Mesendoderm (in vitro differentiated cells): ENCODE measurements at regions not wholly inside any gene's neighbourhood (a gene's known extent, or its start where the extent isn't known, plus 50 kb on each side); places are given as distances from the start of the nearest gene placed in this dataset.
A peak's percentile ranks its signal among the peaks of the same experiment; 100 is the strongest.

Experiments
- DNase-seq: peaks from one replicate; pipeline ENCODE4 v3.0.0; 2013
- H2AK5ac ChIP-seq: 2 replicates; pipeline ENCODE4 v1.6.1; 2013; ENCODE audit warnings: low read length, inconsistent platforms
- H2BK120ac ChIP-seq: 2 replicates; pipeline ENCODE4 v1.6.1; 2013; ENCODE audit warnings: low read depth, mild to moderate bottlenecking, low read length, moderate library complexity, mixed read lengths
- H2BK15ac ChIP-seq: replicated peaks from 2 replicates; pipeline ENCODE4 v1.6.1; 2013; ENCODE audit warnings: low read depth, mild to moderate bottlenecking, moderate library complexity
- H2BK5ac ChIP-seq: 2 replicates; pipeline ENCODE4 v1.6.1; 2013; ENCODE audit warnings: low read length, inconsistent platforms
- H3K18ac ChIP-seq: 2 replicates; pipeline ENCODE4 v1.6.1; 2013; ENCODE audit warnings: mild to moderate bottlenecking, low read length, mixed read lengths
- H3K23ac ChIP-seq: one replicate; pipeline ENCODE4 v1.6.1; 2013; ENCODE audit warnings: low read length
- H3K27ac ChIP-seq: 2 replicates; pipeline ENCODE4 v1.5.1; 2013; ENCODE audit warnings: low read depth, mild to moderate bottlenecking, inconsistent platforms, low read length, moderate library complexity
- H3K27me3 ChIP-seq: 2 replicates; pipeline ENCODE4 v1.6.1; 2013; ENCODE audit warnings: low read length, control low read depth, mild to moderate bottlenecking, inconsistent platforms; ENCODE audit not compliant: insufficient read depth, poor library complexity
- H3K36me3 ChIP-seq: 2 replicates; pipeline ENCODE4 v1.6.1; 2013; ENCODE audit warnings: low read length, inconsistent platforms; ENCODE audit not compliant: control insufficient read depth, insufficient read depth
- H3K4ac ChIP-seq: one replicate; pipeline ENCODE4 v1.6.1; 2013; ENCODE audit warnings: low read depth, mild to moderate bottlenecking, low read length, moderate library complexity
- H3K4me1 ChIP-seq: 2 replicates; pipeline ENCODE4 v1.6.1; 2013; ENCODE audit warnings: low read depth, low read length, inconsistent platforms; ENCODE audit not compliant: control insufficient read depth
- H3K4me2 ChIP-seq: 2 replicates; pipeline ENCODE4 v1.6.1; 2013; ENCODE audit warnings: low read length
- H3K4me3 ChIP-seq: 2 replicates; pipeline ENCODE4 v1.5.1; 2013; ENCODE audit warnings: mild to moderate bottlenecking, low read length
- H3K56ac ChIP-seq: one replicate; pipeline ENCODE4 v1.6.1; 2013; ENCODE audit warnings: low read length
- H3K79me1 ChIP-seq: 2 replicates; pipeline ENCODE4 v1.6.1; 2013; ENCODE audit warnings: low read length, inconsistent platforms
- H3K79me2 ChIP-seq: 2 replicates; pipeline ENCODE4 v1.6.1; 2013; ENCODE audit warnings: mild to moderate bottlenecking, low read length; ENCODE audit not compliant: control insufficient read depth, insufficient read depth
- H3K9ac ChIP-seq: 2 replicates; pipeline ENCODE4 v1.6.1; 2013; ENCODE audit warnings: low read length, inconsistent platforms
- H4K5ac ChIP-seq: one replicate; pipeline ENCODE4 v1.6.1; 2013; ENCODE audit warnings: low read length
- H4K8ac ChIP-seq: one replicate; pipeline ENCODE4 v1.6.1; 2013; ENCODE audit warnings: low read depth, mild to moderate bottlenecking, control low read depth, low read length, moderate library complexity
- WGBS: extraction: QIAGEN DNeasy Blood & Tissue Kit; methylation state at CpG from one replicate; pipeline ENCODE4 v1.1.7; 2013; ENCODE audit warnings: low lambda C conversion rate, missing lambda C conversion rate; ENCODE audit not compliant: insufficient coverage; ENCODE audit errors: extremely low coverage; 5-methylcytosine and 5-hydroxymethylcytosine counted together

- H2AK5ac ChIP-seq = no peak overlapping the region
- no peak overlapping the region for H3K4me3 ChIP-seq
- no CpG with 5 or more reads among the region's 2 CpGs for WGBS
- H3K56ac ChIP-seq = no peak overlapping the region
- H3K79me1 ChIP-seq = no peaks in the 10 kb centered on the region
- no peak overlapping the region for H2BK15ac ChIP-seq
- no peak overlapping the region for H3K23ac ChIP-seq
- no peak for DNase-seq
- H2BK120ac ChIP-seq = no peak overlapping the region
- H3K9ac ChIP-seq = no peak overlapping the region
- no peak overlapping the region for H3K4ac ChIP-seq
- H3K27ac ChIP-seq = no peak overlapping the region
- no peak overlapping the region for H4K5ac ChIP-seq
- no peak overlapping the region for H3K18ac ChIP-seq
- no peak overlapping the region for H4K8ac ChIP-seq
- H3K27me3 ChIP-seq = no peaks in the 10 kb centered on the region
- no peaks in the 10 kb centered on the region for H3K79me2 ChIP-seq
- H3K36me3 ChIP-seq = no peaks in the 10 kb centered on the region
- H2BK5ac ChIP-seq = no peak overlapping the region
- no peaks in the 10 kb centered on the region for H3K4me1 ChIP-seq
- H3K4me2 ChIP-seq = no peak overlapping the region
Measured at GRCh38 chr20:56060486-56060885, 55.2 kb upstream of the CBLN4 start.

GRCh38 chr20:56069016-56069415, 63.7 kb upstream of the CBLN4 start:
- no peak overlapping the region for H4K5ac ChIP-seq
- H4K8ac ChIP-seq = no peak overlapping the region
- no peaks in the 10 kb centered on the region for H3K79me1 ChIP-seq
- no peak overlapping the region for H2AK5ac ChIP-seq
- no peak overlapping the region for H2BK120ac ChIP-seq
- no peak overlapping the region for H3K18ac ChIP-seq
- H3K4me2 ChIP-seq = no peak overlapping the region
- no peaks in the 10 kb centered on the region for H3K79me2 ChIP-seq
- no peak overlapping the region for H3K4ac ChIP-seq
- no peak for DNase-seq
- H3K27ac ChIP-seq = no peak overlapping the region
- no peaks in the 10 kb centered on the region for H3K4me1 ChIP-seq
- no peak overlapping the region for H2BK5ac ChIP-seq
- H2BK15ac ChIP-seq = no peak overlapping the region
- H3K4me3 ChIP-seq = no peak overlapping the region
- H3K36me3 ChIP-seq = no peaks in the 10 kb centered on the region
- H3K27me3 ChIP-seq = no peaks in the 10 kb centered on the region
- no peak overlapping the region for H3K56ac ChIP-seq
- no CpG with 5 or more reads among the region's 1 CpG for WGBS
- H3K23ac ChIP-seq = no peak overlapping the region
- no peak overlapping the region for H3K9ac ChIP-seq

GRCh38 chr20:56072165-56072564, 66.8 kb upstream of the CBLN4 start:
- no peak overlapping the region for H3K4me2 ChIP-seq
- H2BK15ac ChIP-seq = no peak overlapping the region
- no peak overlapping the region for H2AK5ac ChIP-seq
- H2BK5ac ChIP-seq = no peak overlapping the region
- H3K4me3 ChIP-seq = no peak overlapping the region
- H3K4ac ChIP-seq = no peak overlapping the region
- no peaks in the 10 kb centered on the region for H3K79me2 ChIP-seq
- no peak overlapping the region for H3K27ac ChIP-seq
- DNase-seq = no peak
- no peak overlapping the region for H4K5ac ChIP-seq
- no peak overlapping the region for H3K56ac ChIP-seq
- H3K9ac ChIP-seq = no peak overlapping the region
- H3K4me1 ChIP-seq = no peaks in the 10 kb centered on the region
- H3K36me3 ChIP-seq = no peaks in the 10 kb centered on the region
- H3K79me1 ChIP-seq = no peaks in the 10 kb centered on the region
- H3K18ac ChIP-seq = no peak overlapping the region
- H3K23ac ChIP-seq = no peak overlapping the region
- H4K8ac ChIP-seq = no peak overlapping the region
- H2BK120ac ChIP-seq = no peak overlapping the region
- no CpG with 5 or more reads among the region's 1 CpG for WGBS
- H3K27me3 ChIP-seq = no peaks in the 10 kb centered on the region

GRCh38 chr20:56088375-56088774, 83.1 kb upstream of the CBLN4 start:
- H3K4me1 ChIP-seq = no peaks in the 10 kb centered on the region
- no peak overlapping the region for H2BK15ac ChIP-seq
- H3K36me3 ChIP-seq = no peaks in the 10 kb centered on the region
- H2BK120ac ChIP-seq = no peak overlapping the region
- no peak for DNase-seq
- H3K23ac ChIP-seq = no peak overlapping the region
- no peak overlapping the region for H2BK5ac ChIP-seq
- no peaks in the 10 kb centered on the region for H3K79me1 ChIP-seq
- H3K56ac ChIP-seq = no peak overlapping the region
- no peak overlapping the region for H3K18ac ChIP-seq
- no peak overlapping the region for H2AK5ac ChIP-seq
- no peak overlapping the region for H4K8ac ChIP-seq
- H3K4me3 ChIP-seq = no peak overlapping the region
- no peak overlapping the region for H3K4ac ChIP-seq
- H4K5ac ChIP-seq = no peak overlapping the region
- H3K4me2 ChIP-seq = no peak overlapping the region
- no peak overlapping the region for H3K9ac ChIP-seq
- no CpG with 5 or more reads among the region's 4 CpGs for WGBS
- no peaks in the 10 kb centered on the region for H3K79me2 ChIP-seq
- no peaks in the 10 kb centered on the region for H3K27me3 ChIP-seq
- H3K27ac ChIP-seq = no peak overlapping the region

GRCh38 chr20:56091628-56092234, 86.4 kb upstream of the CBLN4 start:
- no peak overlapping the region for H2BK15ac ChIP-seq
- H3K27me3 ChIP-seq = no peaks in the 10 kb centered on the region
- no peak overlapping the region for H3K56ac ChIP-seq
- H3K4ac ChIP-seq = no peak overlapping the region
- no peaks in the 10 kb centered on the region for H3K36me3 ChIP-seq
- no peak overlapping the region for H3K23ac ChIP-seq
- peak; percentile 1 for DNase-seq
- H3K4me1 ChIP-seq = no peaks in the 10 kb centered on the region
- WGBS = no CpG with 5 or more reads among the region's 2 CpGs
- no peak overlapping the region for H3K27ac ChIP-seq
- no peak overlapping the region for H3K4me3 ChIP-seq
- no peak overlapping the region for H3K4me2 ChIP-seq
- no peaks in the 10 kb centered on the region for H3K79me2 ChIP-seq
- no peak overlapping the region for H4K5ac ChIP-seq
- H4K8ac ChIP-seq = no peak overlapping the region
- no peak overlapping the region for H2BK120ac ChIP-seq
- H3K9ac ChIP-seq = no peak overlapping the region
- H3K18ac ChIP-seq = no peak overlapping the region
- H2AK5ac ChIP-seq = no peak overlapping the region
- H3K79me1 ChIP-seq = no peaks in the 10 kb centered on the region
- no peak overlapping the region for H2BK5ac ChIP-seq

- H2BK120ac ChIP-seq = no peak overlapping the region
- no peak overlapping the region for H3K4ac ChIP-seq
- no peak overlapping the region for H2BK5ac ChIP-seq
- no peak overlapping the region for H2BK15ac ChIP-seq
- no peak overlapping the region for H4K5ac ChIP-seq
- H3K9ac ChIP-seq = no peak overlapping the region
- H2AK5ac ChIP-seq = no peak overlapping the region
- H3K79me1 ChIP-seq = no peaks in the 10 kb centered on the region
- H3K4me1 ChIP-seq = no peaks in the 10 kb centered on the region
- WGBS = no CpG with 5 or more reads among the region's 5 CpGs
- H3K18ac ChIP-seq = no peak overlapping the region
- no peak overlapping the region for H3K27ac ChIP-seq
- no peak overlapping the region for H3K56ac ChIP-seq
- no peak for DNase-seq
- no peaks in the 10 kb centered on the region for H3K27me3 ChIP-seq
- no peak overlapping the region for H3K4me2 ChIP-seq
- no peak overlapping the region for H4K8ac ChIP-seq
- no peak overlapping the region for H3K23ac ChIP-seq
- H3K4me3 ChIP-seq = no peak overlapping the region
- H3K36me3 ChIP-seq = no peaks in the 10 kb centered on the region
- H3K79me2 ChIP-seq = no peaks in the 10 kb centered on the region
Measured at GRCh38 chr20:56094228-56094627, 88.9 kb upstream of the CBLN4 start.
